Esophagus squamous epithelium (tissue), 5 donors: ENCODE measurements at regions not wholly inside any gene's neighbourhood (a gene's known extent, or its start where the extent isn't known, plus 50 kb on each side); places are given as distances from the start of the nearest gene placed in this dataset.

Experiments used
- DNase-seq: peaks from one replicate; lab custom pipeline; 2025; lab: John Stamatoyannopoulos, UW
- H3K27ac ChIP-seq, 4 donors: fragments of 200-600 bp; sonication (generic); one replicate each; pipeline ENCODE4 v1.5.1; 2016 to 2019; ENCODE audit warnings: mild to moderate bottlenecking in 1 of 4
- H3K27me3 ChIP-seq, 4 donors: fragments of 200-600 bp; sonication (generic); 1 replicate in 3 of 4; 2 replicates in 1 of 4; pipeline versions ENCODE4 v1.5.1 to v1.6.0; 2017 to 2021; ENCODE audit warnings: antibody characterized with exemption in 1 of 4
- H3K36me3 ChIP-seq, 3 donors: fragments of 200-600 bp; sonication (generic); one replicate each; pipeline ENCODE4 v1.5.1; 2016 to 2019
- H3K4me1 ChIP-seq, 3 donors: fragments of 200-600 bp; sonication (generic); one replicate each; pipeline ENCODE4 v1.5.1; 2017 to 2019
- H3K4me3 ChIP-seq, 4 donors: fragments of 200-600 bp; sonication (generic); 1 replicate in 3 of 4; 2 replicates in 1 of 4; pipeline ENCODE4 v1.5.1; 2016 to 2019; ENCODE audit warnings: mild to moderate bottlenecking in 2 of 4, moderate library complexity in 1 of 4
- H3K9me3 ChIP-seq, 3 donors: fragments of 200-600 bp; sonication (generic); one replicate each; pipeline ENCODE4 v1.5.1; 2016 to 2019
- CTCF ChIP-seq, 6 experiments: fragments of 450-650 bp in 4 of 6; fragments of 200-600 bp in 2 of 6; sonication (generic) in 2 of 6; IDR thresholded peaks; one replicate each; pipeline ENCODE4 v1.5.1; 2016 to 2019; ENCODE audit warnings: antibody characterized with exemption in 6 of 6, mild to moderate bottlenecking in 4 of 6, moderate library complexity in 4 of 6
- POLR2A ChIP-seq, 4 donors: fragments of 450-650 bp; IDR thresholded peaks; one replicate each; pipeline ENCODE4 v1.6.1; 2017; ENCODE audit warnings: antibody characterized with exemption in 4 of 4, mild to moderate bottlenecking in 4 of 4, moderate library complexity in 3 of 4
- WGBS, 2 donors: methylation state at CpG; one replicate each; pipeline ENCODE4 v1.1.5; 2018; 5-methylcytosine and 5-hydroxymethylcytosine counted together
- intact Hi-C: fragments of 100-400 bp; cut with DNase I; formaldehyde crosslinking; loops from one replicate; pipeline ENCODE4 v1.15.0; 2022
- donor health status: DM: yes; HTN: yes; CAD: no.

DNA sequence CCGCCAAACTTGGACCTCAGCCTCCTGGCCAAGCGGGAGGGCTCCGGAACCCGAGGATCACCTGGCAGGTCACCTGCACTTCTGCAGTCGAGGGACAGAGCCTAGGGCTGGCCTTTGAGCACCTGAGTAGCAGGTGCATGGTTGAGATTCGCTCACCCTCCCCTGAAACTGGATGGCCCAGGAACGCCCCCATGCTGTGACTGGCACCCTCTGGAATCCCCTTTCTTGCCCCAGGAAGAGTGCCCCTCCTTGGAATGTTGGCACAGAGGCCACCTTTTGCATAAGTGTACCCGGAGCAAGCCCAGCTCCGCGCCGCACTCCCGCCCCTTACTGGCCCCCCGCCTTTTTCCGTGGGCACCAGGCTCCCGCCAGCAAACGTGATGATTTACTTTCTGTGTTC lies 112.5 kb upstream of the IER5L start:
- intact Hi-C loops: no loop called here
- TF ChIP-seq CTCF (IDR thresholded peaks at IDR 0.05): no peak
- TF ChIP-seq POLR2A (IDR thresholded peaks at IDR 0.05): no peak

GRCh38 chr9:129289883-129290282 lies 111.8 kb upstream of the IER5L start:
- intact Hi-C loops: no loop called here
- DNase-seq: no peak

More for the DNA sequence above, 112.5 kb upstream of the IER5L start:
- Histone ChIP-seq H3K27ac (no peak overlapping the region), H3K36me3 (no peaks in the 10 kb centered on the region), H3K4me1 (no peaks in the 10 kb centered on the region), H3K9me3 (peaks cover 0 to 4% (median under 1%) of the 10 kb centered on the region in 3 donors), H3K27me3 (no peaks in the 10 kb centered on the region), H3K4me3 (no peak overlapping the region)
- WGBS, 2 donors: 44 to 64% methylated on average over 12 to 13 of the region's 16 CpGs
- DNase-seq: no peak

DNA sequence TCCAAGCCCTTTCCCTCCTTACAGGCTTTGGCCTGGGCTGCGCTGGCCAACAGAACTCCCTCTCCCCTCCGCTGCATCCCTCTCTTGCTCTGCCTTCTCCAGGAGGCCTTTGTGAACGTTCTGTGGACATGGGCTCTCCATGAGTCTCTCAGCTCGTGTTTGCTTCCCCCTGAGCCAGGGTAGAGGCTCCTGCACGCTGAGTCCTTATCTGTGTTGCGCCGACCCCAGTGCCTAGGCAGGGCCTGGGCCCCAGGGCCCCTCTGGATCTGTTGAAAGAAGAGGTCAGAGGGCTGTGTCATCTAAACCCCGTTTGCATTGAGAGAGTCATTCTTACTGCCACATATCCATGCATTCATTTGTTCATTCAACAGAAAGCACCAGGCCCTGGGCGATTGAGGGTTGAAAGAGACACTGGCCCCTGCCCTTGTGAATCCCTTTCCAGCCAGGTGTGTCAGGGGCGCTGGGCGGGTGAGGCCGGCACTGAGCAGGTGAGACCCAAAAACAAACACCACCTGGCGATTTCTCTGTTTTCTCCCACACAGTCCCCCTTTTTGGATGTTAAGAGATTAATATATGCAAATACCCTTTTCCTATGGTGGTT lies 111.2 kb upstream of the IER5L start:
- WGBS, 2 donors: 76 to 88% methylated on average over 10 to 13 of the region's 13 CpGs
- TF ChIP-seq POLR2A (IDR thresholded peaks at IDR 0.05) (no peak), CTCF (IDR thresholded peaks at IDR 0.05) (no peak)
- H3K4me3 ChIP-seq: no peak overlapping the region
- H3K27me3 ChIP-seq: no peaks in the 10 kb centered on the region
- H3K9me3 ChIP-seq: no peaks in the 10 kb centered on the region
- no peak for DNase-seq
- intact Hi-C loops: no loop called here
- peaks cover 0 to 2% (median 0%) of the 10 kb centered on the region in 3 donors for H3K4me1 ChIP-seq
- no peak overlapping the region for H3K27ac ChIP-seq
- H3K36me3 ChIP-seq: no peaks in the 10 kb centered on the region

More at GRCh38 chr9:129289883-129290282, 111.8 kb upstream of the IER5L start:
- no peak overlapping the region for H3K4me3 ChIP-seq
- TF ChIP-seq POLR2A (IDR thresholded peaks at IDR 0.05) (no peak), CTCF (IDR thresholded peaks at IDR 0.05) (no peak)
- 64 to 66% methylated on average over 3 of the region's 3 CpGs for WGBS, 2 donors
- H3K27ac ChIP-seq: no peak overlapping the region
- H3K9me3 ChIP-seq: no peaks in the 10 kb centered on the region
- H3K27me3 ChIP-seq: no peaks in the 10 kb centered on the region
- H3K36me3 ChIP-seq: no peaks in the 10 kb centered on the region
- no peaks in the 10 kb centered on the region for H3K4me1 ChIP-seq

DNA sequence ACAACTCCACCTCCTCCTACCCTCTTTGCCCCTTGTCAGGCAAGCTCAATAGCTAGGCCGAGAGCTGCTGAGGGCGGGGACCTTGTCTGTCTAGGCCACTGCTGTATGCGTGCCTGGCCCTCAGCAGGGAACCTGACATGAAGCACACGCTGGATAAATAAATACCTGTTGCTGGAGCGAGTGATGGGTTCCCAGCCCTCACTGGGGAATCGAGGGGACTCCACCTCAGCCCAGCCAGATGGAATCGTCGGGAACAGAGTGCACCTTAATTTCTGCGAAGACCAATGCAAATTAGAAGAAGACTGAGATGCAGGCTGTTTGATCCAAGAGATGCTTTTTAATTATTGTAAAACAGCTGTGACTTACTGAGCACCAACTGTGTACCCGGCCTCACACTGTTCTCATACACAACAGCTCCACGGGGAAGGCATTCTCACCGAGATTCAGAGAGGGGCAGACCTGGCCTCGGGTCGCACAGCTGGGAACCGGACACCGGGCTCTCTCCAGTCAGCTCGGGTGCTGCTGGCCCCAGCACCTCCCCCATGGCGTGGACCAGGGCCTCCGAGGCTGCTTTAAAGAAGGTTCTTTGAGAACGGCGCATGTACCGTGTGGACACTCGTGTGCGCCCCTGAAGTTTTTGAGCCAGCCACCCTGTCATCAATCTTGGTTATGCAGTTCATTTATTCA lies 109.7 kb upstream of the IER5L start:
- TF ChIP-seq CTCF (IDR thresholded peaks at IDR 0.05): no peak
- TF ChIP-seq POLR2A (IDR thresholded peaks at IDR 0.05): no peak
- H3K27ac ChIP-seq: no peak overlapping the region
- intact Hi-C loops: no loop called here
- no peak overlapping the region for H3K4me3 ChIP-seq
- DNase-seq: no peak
- H3K36me3 ChIP-seq: no peaks in the 10 kb centered on the region
- H3K4me1 ChIP-seq: peaks cover 0 to 17% (median 11%) of the 10 kb centered on the region in 3 donors
- no peaks in the 10 kb centered on the region for H3K27me3 ChIP-seq
- no peaks in the 10 kb centered on the region for H3K9me3 ChIP-seq
- WGBS, 2 donors: 77 to 82% methylated on average over 21 to 24 of the region's 24 CpGs

DNA sequence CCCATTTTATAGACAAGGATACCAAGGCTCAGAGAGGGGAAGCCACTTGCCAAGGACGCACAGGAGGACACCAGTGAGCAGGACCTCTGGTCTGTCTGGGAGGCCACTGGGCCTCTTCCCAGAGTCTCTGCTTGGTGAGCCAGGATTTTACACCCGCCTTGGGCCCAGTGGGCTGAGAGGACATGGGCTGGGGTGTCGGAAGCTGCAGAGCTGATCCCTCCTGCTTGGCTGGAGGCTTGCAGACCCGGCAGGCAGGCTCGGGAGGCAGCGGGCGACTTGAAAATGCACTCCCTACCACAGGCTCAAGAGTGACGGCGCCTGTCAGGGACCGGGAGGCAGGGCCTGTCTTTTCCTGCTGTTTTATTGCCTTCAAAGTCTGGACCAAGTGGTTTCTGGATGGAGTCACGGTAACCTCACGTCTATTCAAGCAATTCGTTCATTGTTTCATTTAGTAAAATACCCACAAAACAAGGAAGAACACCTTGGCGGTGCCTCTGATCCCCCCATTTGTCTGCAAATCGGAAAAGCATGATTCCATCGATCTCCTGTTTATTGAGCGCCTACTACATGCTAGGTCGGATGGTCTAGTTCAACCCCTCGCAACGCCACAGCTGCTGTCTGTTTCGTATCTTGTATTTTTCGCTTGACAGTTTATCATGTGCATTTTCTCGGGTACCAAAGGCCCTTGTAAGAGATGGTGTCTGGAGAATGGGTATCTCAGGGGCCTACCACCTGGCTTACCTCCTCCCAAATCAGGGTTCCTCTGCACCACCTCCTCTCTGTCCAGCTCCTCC lies 108.1 kb upstream of the IER5L start:
- WGBS, 2 donors: 84 to 90% methylated on average over 13 to 17 of the region's 23 CpGs
- intact Hi-C loops: no loop called here

More for the DNA sequence above, 108.1 kb upstream of the IER5L start:
- Histone ChIP-seq H3K27me3 (no peaks in the 10 kb centered on the region), H3K36me3 (no peaks in the 10 kb centered on the region), H3K4me3 (no peak overlapping the region), H3K9me3 (no peaks in the 10 kb centered on the region), H3K4me1 (peaks cover 0 to 30% (median 14%) of the 10 kb centered on the region in 3 donors), H3K27ac (no peak overlapping the region)
- TF ChIP-seq CTCF (IDR thresholded peaks at IDR 0.05) (no peak), POLR2A (IDR thresholded peaks at IDR 0.05) (no peak)
- no peak for DNase-seq
